GM12891 (cell line): ENCODE measurements at regions not wholly inside any gene's neighbourhood (a gene's known extent, or its start where the extent isn't known, plus 50 kb on each side); places are given as distances from the start of the nearest gene placed in this dataset.
"Not testable (repeated sequence)": the region's sequence is repeated elsewhere in the genome, so short reads cannot be mapped to it uniquely, and the experiment has no call there.

Experiments used
- DNase-seq: peaks from one replicate; pipeline ENCODE4 v3.0.0; 2011; ENCODE audit warnings: low spot score; ENCODE audit not compliant: insufficient read length
- FAIRE-seq: peaks from 2 replicates; lab custom pipeline; 2011; peaks lifted over from hg19 to GRCh38; lab: Jason Lieb, UNC
- PAX5 ChIP-seq: IDR thresholded peaks from 2 replicates; pipeline ENCODE4 v1.6.1; 2011; ENCODE audit warnings: low read length, moderate library complexity, mild to moderate bottlenecking; ENCODE audit not compliant: insufficient read depth, severe bottlenecking
- POLR2A ChIP-seq: IDR thresholded peaks from 2 replicates; pipeline ENCODE4 v1.6.1; 2011; ENCODE audit warnings: low read depth, low read length, control low read depth
- POLR2AphosphoS5 ChIP-seq: IDR thresholded peaks from 2 replicates; pipeline ENCODE4 v1.6.1; 2011; ENCODE audit warnings: low read depth, low read length, control low read depth
- POU2F2 ChIP-seq: IDR thresholded peaks from 2 replicates; pipeline ENCODE4 v1.6.1; 2011; ENCODE audit warnings: low read depth, mild to moderate bottlenecking, control low read depth, low read length, moderate library complexity
- SPI1 ChIP-seq: IDR thresholded peaks from 2 replicates; pipeline ENCODE4 v1.6.1; 2011; ENCODE audit warnings: low read depth, low read length, control low read depth
- TAF1 ChIP-seq: IDR thresholded peaks from 2 replicates; pipeline ENCODE4 v1.6.1; 2011; ENCODE audit warnings: low read depth, low read length, control low read depth

DNA sequence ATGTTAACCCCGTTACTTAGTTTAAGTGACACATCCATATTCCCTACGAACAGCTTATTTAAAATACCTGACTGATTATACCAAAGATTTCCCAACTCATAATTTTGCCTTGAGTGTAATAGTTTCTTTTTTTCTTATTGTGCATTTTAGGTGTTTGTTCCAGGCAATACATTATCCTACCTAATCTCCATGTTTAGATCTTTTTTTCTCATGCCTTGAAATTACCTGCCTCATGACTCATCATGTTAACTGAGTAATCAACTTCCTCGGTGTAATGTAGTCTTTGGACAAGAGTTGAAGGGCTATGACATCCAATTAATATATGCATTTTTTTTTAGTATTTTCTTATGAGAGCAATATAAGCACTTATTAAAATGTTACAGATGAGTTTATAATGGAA, 228.7 kb upstream of the ANKRD50 start:
- no peak for FAIRE-seq
- no peak for DNase-seq
- TF ChIP-seq POLR2A (no peak), POLR2AphosphoS5 (no peak), SPI1 (no peak), TAF1 (no peak), POU2F2 (no peak), PAX5 (no peak)

DNA sequence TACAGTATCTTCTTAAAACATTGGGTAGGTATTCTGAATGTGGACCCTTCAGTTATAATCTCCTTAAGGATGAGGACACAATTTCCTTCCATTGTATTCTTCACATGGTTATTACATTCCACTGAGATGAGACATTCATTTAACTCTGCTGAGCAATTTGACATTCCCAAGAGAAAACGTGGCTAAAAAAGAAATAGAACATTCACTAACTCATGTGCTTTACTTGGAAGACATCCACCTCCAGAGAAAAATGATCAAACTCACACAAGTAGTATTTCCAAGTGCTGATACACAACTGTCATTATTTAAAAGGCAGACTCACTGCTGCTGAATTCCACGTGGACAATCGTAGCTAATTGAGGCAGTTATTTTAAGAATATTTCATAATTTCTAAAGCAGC, 227.9 kb upstream of the ANKRD50 start:
- DNase-seq (no peak), FAIRE-seq (no peak)
- TF ChIP-seq PAX5 (no peak), POU2F2 (no peak), POLR2A (no peak), TAF1 (no peak), POLR2AphosphoS5 (no peak), SPI1 (no peak)

GRCh38 chr4:124939908-124940307, 227.4 kb upstream of the ANKRD50 start:
- TF ChIP-seq SPI1 (no peak), POU2F2 (no peak), POLR2AphosphoS5 (no peak), TAF1 (no peak)
- no peak for DNase-seq
- FAIRE-seq: no peak

GRCh38 chr4:124938836-124939235, 226.3 kb upstream of the ANKRD50 start:
- DNase-seq: no peak
- FAIRE-seq: no peak
- TF ChIP-seq TAF1 (no peak), POLR2A (no peak)

DNA sequence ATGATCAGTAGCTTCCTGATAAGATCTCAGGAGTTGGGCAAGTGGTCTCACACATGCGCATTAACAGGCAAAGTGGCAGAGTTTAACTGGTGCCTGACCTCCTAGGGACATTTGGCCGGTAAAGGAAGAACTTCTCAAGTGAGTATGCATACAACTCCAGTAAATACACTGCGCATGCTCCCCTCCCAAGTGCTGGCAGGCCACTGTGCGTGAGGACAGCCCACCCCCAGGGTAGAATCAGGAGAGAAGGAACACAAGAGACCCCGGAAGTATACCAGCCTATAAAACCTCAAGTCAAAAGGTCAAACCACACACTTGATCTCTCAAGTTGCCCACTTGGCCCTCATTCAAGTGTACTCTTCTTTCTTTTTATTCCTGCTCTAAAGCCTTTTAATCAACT, 225.5 kb upstream of the ANKRD50 start:
- TF ChIP-seq SPI1 (no peak), POLR2AphosphoS5 (no peak), POLR2A (no peak), POU2F2 (no peak), PAX5 (no peak), TAF1 (no peak)
- FAIRE-seq (no peak), DNase-seq (no peak)

DNA sequence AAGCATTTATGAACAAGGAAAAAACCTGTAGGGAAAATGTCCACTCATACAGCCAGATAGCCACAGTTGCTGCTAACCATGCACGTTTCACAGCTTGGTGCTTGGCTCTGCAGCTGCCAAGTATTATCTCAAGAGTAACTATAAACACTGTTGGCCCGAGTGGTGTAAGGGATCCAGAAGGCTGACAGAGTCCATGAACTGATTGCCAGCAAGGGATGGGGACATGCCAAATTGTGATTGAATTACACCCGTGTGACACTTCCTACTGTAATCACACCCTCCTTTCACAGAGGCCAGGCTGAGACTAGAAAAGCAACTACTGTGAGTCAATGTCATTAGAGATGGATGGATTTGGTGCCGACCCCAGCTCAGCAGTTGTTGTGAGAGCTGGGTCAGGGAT, 223.9 kb upstream of the ANKRD50 start:
- DNase-seq (no peak), FAIRE-seq (no peak)
- TF ChIP-seq SPI1 (no peak), POLR2AphosphoS5 (no peak), POU2F2 (no peak), TAF1 (no peak), POLR2A (no peak), PAX5 (no peak)

GRCh38 chr4:124934916-124935315, 222.4 kb upstream of the ANKRD50 start:
- DNase-seq (no peak), FAIRE-seq (no peak)
- TF ChIP-seq SPI1: no peak
- no peak for TF ChIP-seq POU2F2
- TF ChIP-seq PAX5: no peak
- no peak for TF ChIP-seq POLR2AphosphoS5
- no peak for TF ChIP-seq POLR2A
- TF ChIP-seq TAF1: no peak

- DNase-seq: no peak
- TF ChIP-seq PAX5 (no peak), TAF1 (no peak), SPI1 (no peak), POLR2A (no peak), POU2F2 (no peak), POLR2AphosphoS5 (no peak)
- FAIRE-seq: no peak
Observed at GRCh38 chr4:124933521-124933920, 221.0 kb upstream of the ANKRD50 start.

DNA sequence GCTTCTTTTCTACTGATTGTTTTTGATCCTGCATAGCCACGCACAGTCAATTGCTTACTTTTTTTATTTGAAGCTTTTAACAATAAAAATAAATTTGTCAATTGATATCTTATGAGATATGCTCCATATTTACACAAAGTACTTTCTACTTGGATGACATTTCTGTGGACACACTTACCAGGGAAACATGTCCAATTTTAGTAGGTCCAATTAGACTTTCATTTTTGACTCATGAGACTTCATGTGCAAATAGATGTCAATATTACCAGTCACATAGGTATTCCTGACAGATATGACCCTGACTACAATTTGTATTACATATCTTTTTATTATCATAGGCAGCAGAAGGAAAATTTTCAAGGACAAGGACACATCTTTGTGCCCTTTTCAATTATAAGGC, 219.9 kb upstream of the ANKRD50 start:
- DNase-seq: no peak
- FAIRE-seq: no peak
- no peak for TF ChIP-seq POLR2AphosphoS5
- no peak for TF ChIP-seq SPI1
- no peak for TF ChIP-seq POU2F2
- TF ChIP-seq POLR2A: no peak
- TF ChIP-seq PAX5: no peak
- no peak for TF ChIP-seq TAF1

DNA sequence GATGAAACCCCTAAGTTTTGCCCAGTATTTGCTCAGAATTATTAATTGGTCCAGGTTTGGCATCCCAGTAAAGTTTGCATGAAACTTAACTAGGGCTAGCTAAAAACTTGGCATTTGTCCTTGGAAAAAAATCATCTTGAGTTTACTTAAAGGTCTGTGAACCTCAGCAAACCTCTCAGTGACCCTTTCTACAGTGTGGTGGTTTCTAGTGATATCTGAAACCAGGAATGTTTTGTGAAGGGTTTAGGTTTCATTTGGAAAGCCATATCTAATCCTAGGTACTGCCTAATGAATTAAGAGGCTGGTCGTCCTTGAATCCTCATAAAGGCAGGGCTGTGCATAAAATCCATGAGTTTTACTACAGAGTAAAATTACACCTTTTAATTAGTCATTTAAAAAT, 218.5 kb upstream of the ANKRD50 start:
- no peak for TF ChIP-seq POLR2A
- TF ChIP-seq SPI1: no peak
- TF ChIP-seq TAF1: no peak
- no peak for TF ChIP-seq POLR2AphosphoS5
- no peak for TF ChIP-seq POU2F2
- no peak for TF ChIP-seq PAX5
- DNase-seq (no peak), FAIRE-seq (no peak)

- not testable (repeated sequence) for FAIRE-seq, DNase-seq
Observed at GRCh38 chr4:124922748-124923147, 210.2 kb upstream of the ANKRD50 start.
